HG03342 (cell line): ENCODE measurements at regions not wholly inside any gene's neighbourhood (a gene's known extent, or its start where the extent isn't known, plus 50 kb on each side); places are given as distances from the start of the nearest gene placed in this dataset.
"Not testable (repeated sequence)": the region's sequence is repeated elsewhere in the genome, so short reads cannot be mapped to it uniquely, and the experiment has no call there.

ENCODE experiments used
- ATAC-seq: cut with Tn5 transposase; IDR thresholded peaks from one replicate; pipeline ENCODE4 v1.9.1; 2021; ENCODE audit warnings: mild to moderate bottlenecking, moderate library complexity; ENCODE audit not compliant: unreplicated experiment

DNA sequence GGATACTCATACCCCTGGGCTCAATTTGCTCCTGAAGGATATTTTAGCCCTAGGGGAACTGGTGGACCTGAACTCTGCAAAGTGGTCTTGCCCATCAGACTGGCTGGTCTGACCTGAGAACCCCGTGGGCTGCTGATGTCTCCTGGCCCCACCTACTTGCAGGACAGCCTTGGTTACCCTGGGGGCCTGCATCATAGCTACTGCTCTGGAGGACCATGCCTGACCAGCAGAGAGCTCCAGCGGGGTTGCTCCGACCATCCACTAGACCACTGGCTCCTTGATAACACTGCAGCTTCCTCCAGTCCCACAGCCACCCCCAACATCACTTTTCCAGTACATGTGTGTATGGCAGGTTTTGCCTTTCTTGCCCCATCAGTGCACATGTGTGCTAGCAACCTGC, 331.6 kb upstream of the BRINP3 start:
- no peak for ATAC-seq

- ATAC-seq = no peak
Observed at GRCh38 chr1:190812996-190813395, 335.3 kb upstream of the BRINP3 start.

- ATAC-seq = no peak
Observed at GRCh38 chr1:190832511-190832910, 354.8 kb upstream of the BRINP3 start.

DNA sequence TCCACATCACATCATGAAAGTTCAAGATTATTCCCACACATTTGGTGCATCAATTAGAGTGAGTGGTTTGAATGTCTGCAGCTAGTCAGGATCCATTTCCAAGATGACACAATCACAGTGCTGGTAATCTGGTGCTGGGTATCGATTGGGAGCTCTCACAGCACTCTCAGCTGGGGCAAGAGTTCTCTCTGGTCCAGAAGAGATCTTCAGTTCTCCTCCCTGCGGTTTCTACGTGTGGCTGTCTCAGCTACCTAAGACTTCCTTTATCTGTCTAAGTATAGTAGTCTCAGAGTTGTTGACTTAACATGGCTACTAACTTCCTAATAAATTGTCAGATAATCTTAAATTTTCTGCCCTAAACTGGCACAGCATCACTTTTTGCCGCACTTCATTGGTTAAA, 358.0 kb upstream of the BRINP3 start:
- no peak for ATAC-seq

- ATAC-seq = not testable (repeated sequence)
Observed at GRCh38 chr1:190837200-190837599, 359.5 kb upstream of the BRINP3 start.

DNA sequence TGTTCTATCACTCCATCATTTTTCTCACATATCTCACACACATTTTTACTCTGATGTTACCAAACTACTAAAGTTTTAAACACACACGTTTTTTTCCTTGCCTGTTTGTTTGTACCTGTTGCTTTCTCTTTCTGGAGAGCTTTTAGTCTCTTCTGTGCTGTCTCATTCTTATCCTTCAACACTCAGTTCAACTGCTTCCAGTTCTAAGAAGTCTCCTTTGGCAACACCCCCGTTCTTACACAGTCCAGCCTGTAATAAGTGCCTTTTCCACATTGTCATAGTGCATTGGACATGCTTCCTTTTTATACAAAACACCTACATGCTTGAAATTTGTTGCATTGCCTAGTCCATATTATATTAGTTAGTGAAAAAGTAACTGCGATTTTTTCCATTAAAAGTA, 360.2 kb upstream of the BRINP3 start:
- no peak for ATAC-seq

DNA sequence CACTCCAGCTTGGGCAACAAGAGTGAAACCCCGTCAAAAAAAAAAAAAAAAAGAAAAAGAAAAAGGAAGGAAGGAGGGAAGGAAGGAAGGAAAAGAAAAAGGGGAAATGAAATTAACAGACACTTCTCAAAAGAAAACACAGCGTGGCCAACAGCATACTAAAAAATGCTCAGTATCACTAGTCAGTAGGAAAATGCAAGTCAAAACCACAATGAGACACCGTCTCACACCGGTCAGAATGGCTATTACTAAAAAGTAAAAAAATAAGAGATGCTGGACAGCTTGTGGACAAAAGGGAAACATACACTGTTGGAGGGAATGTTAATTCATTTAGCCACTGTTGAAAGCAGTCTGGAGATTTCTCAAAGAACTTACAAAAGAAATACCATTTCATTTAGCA, 369.5 kb upstream of the BRINP3 start:
- ATAC-seq = no peak

- ATAC-seq = no peak
Observed at GRCh38 chr1:190849346-190849745, 371.7 kb upstream of the BRINP3 start.

DNA sequence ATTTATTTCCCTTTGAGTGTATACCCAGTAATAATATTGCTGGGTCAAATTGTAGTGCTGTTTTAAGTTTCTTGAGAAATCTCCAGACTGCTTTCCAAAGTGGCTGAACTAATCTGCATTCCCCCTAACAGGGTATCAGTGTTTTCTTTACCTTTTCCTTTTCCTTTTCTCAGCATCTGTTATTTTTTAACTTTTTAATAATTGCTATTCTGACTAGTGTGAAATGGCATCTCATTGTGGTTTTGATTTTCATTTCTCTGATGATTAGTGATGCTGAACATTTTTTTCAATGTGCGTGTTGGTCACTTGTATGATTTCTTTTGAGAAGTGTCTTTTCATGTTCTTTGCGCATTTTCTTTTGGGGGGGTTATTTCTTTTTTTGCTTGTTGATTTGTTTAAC, 374.9 kb upstream of the BRINP3 start:
- ATAC-seq = no peak

- no peak for ATAC-seq
Observed at GRCh38 chr1:190858140-190858539, 380.5 kb upstream of the BRINP3 start.

- no peak for ATAC-seq
Observed at GRCh38 chr1:190864013-190864641, 386.5 kb upstream of the BRINP3 start.

GRCh38 chr1:190880352-190880751, 402.7 kb upstream of the BRINP3 start:
- no peak for ATAC-seq

GRCh38 chr1:190881064-190881463, 403.4 kb upstream of the BRINP3 start:
- no peak for ATAC-seq

DNA sequence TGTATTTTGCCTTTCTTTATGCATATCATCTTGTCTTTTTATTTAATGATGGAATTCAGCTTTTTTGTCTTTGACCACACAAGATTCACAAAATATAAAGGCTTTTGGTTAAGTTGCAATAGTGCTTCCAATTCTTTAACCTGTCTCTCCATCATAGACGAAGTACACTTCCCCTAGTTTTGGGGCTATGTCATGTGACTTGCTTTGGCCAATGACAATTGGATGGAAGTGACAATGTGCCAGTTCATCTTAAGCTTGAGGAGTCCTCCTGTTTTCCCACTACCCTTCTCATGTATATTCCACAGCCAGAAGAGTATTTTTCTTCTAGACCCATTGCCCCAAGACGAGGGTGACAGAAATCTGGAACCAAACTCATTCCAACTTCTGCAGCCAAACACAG, 419.6 kb upstream of the BRINP3 start:
- ATAC-seq = no peak

- no peak for ATAC-seq
Observed at GRCh38 chr1:190904091-190904695, 426.5 kb upstream of the BRINP3 start.

- no peak for ATAC-seq
Observed at GRCh38 chr1:190906206-190906725, 428.6 kb upstream of the BRINP3 start.

- ATAC-seq = no peak
Observed at GRCh38 chr1:190908246-190908645, 430.6 kb upstream of the BRINP3 start.

- no peak for ATAC-seq
Observed at GRCh38 chr1:190908691-190909090, 431.0 kb upstream of the BRINP3 start.

DNA sequence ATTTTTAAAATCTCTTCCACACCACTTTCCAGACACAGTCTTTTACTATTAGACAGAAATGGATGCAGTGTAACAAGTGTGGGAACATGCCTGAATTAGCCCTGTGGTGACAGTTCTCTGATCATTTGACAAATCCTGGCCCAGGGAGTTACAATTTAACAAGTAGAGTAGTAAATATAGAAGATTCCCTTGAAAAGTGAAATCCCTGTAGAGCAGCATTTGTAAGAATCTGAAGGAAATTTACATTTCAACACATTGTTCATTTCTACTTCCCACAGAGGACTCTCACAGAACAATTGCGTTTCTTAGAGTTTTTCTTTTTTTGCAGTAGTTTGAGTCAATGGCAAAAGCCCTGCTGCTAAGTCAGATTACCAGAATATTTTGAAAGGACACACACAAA, 458.3 kb upstream of the BRINP3 start:
- no peak for ATAC-seq

- no peak for ATAC-seq
Observed at GRCh38 chr1:190936337-190936736, 458.7 kb upstream of the BRINP3 start.

DNA sequence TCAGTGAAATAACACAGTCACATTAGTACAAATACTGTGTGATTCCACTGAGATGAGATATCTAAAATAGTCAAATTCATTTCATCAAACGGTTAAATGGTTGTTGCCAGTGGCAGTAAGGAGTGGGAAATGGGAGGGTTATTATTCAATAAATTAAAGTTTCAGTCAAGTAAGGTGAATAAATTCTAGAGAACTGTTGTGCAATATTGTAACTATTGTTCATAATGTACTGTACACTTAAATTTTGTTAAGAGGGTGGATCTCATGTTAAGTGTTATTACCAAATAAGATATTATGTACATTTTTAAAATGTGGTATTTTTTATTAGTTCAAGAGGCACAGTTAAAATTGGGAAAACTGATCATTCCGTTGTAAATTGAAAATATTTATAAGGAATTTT, 463.3 kb upstream of the BRINP3 start:
- ATAC-seq = no peak

DNA sequence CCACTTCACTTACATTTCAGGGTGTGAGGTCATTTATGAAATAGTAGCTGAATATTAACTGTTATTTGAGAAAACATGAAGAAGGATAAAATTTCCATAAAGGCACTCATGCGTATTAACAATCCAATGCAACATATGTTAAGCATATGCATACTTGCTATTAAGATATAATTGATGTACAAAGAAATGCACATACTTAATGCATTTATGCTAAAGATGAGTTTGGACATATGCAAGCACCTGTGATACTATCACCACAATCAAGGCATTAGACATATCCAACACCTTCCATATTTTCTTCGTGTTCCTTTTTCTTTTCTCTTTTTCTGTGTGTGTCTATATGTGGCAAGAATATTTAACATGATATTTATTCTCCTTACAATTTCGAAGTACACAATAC, 464.8 kb upstream of the BRINP3 start:
- ATAC-seq = no peak

DNA sequence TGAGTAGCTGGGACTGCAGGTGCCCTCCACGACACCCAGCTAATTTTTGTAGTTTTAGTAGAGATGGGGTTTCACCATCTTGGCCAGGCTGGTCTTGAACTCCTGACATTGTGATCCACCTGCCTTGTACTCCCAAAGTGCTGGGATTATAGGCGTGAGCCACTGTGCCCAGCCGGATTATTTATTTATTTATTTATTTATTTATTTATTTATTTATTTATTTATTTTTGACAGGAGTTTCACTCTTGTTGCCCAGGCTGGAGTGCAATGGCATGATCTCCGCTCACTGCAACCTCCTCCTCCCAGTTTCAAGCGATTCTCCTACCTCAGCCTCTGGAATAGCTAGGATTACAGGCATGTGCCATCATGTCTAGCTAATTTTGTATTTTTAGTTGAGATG, 466.1 kb upstream of the BRINP3 start:
- ATAC-seq = not testable (repeated sequence)
